ENCODE measurements at regions not wholly inside any gene's neighbourhood (a gene's known extent, or its start where the extent isn't known, plus 50 kb on each side); places are given as distances from the start of the nearest gene placed in this dataset.
"Not testable (repeated sequence)": the region's sequence is repeated elsewhere in the genome, so short reads cannot be mapped to it uniquely, and the experiment has no call there.

DNA sequence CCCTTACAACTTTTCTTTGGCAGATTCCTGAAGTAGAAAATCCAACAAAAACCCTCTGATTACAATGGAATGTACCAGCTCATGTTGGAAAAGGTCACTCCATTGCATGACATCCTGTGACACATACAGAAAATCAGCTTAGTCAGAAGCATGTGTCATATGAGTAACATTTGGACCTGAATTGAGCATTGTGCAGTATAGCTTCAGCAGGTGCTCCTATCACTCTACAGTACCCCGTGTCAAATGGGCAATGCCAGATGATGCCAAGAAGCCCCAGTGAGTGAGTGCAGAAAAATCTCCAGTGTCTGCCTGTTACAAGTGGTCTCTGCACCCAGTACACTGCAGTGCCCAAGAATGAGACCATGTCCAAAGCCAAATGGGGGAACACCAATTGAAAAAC, 129.7 kb upstream of the RUNX1 start:
- no peak for DNase-seq (ENCODE audit: low read depth in 2 of 2)

- DNase-seq (ENCODE audit: low read depth in 2 of 2) = no peak
Observed at GRCh38 chr21:35178098-35178497, 129.0 kb upstream of the RUNX1 start.

GRCh38 chr21:35172231-35172630, 123.1 kb upstream of the RUNX1 start:
- no peak for DNase-seq (ENCODE audit: low read depth in 2 of 2)

- no peak for DNase-seq (ENCODE audit: low read depth in 2 of 2)
Observed at GRCh38 chr21:35171385-35171784, 122.3 kb upstream of the RUNX1 start.

GRCh38 chr21:35170818-35171217, 121.7 kb upstream of the RUNX1 start:
- no peak for DNase-seq (ENCODE audit: low read depth in 2 of 2)

- DNase-seq (ENCODE audit: low read depth in 2 of 2) = no peak
Observed at GRCh38 chr21:35170244-35170643, 121.1 kb upstream of the RUNX1 start.

GRCh38 chr21:35169574-35169973, 120.5 kb upstream of the RUNX1 start:
- DNase-seq (ENCODE audit: low read depth in 2 of 2) = no peak

GRCh38 chr21:35168735-35169134, 119.6 kb upstream of the RUNX1 start:
- DNase-seq (ENCODE audit: low read depth in 2 of 2) = no peak

DNA sequence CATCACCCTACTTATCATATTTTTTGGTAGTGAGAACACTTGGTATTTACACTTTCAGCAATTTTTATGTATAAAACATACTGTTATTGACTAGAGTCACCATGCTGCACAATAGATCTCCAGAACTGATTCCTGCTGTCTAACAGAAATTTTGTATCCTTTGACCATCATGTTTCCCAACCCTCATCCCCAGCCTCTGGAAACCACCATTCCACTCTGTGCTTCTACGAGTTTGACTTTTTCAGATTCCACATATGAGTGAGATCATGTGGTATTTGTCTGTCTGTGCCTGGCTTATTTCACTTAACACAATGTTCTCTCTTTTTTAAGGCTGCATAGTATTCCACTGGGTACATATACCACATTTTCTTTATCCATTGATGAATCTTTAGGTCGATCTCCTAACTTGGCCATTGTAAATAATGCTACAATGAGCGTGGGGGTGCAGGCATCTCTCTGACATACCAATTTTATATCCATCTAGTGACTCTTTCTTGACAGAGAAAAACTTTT, 115.9 kb upstream of the RUNX1 start:
- no peak for DNase-seq (ENCODE audit: low read depth in 2 of 2)

DNA sequence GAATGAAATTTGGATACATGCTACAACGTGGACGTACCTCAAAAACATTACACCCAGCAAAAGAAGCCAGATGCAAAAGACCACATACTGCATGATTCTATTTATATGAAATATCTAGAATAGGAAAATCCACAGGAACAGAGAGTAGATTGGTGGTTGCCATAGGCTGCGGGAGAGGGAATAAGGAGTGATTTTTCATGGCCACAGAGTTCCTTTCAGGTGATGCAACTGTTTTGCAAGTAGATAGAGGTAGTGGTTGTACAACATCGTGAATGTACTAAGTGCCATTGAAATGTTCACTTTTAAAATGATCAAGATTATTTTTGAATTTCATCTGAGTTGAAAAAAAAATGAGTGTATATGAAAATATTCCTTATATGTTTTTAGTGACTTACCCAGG, 115.3 kb upstream of the RUNX1 start:
- no peak for DNase-seq (ENCODE audit: low read depth in 2 of 2)

DNA sequence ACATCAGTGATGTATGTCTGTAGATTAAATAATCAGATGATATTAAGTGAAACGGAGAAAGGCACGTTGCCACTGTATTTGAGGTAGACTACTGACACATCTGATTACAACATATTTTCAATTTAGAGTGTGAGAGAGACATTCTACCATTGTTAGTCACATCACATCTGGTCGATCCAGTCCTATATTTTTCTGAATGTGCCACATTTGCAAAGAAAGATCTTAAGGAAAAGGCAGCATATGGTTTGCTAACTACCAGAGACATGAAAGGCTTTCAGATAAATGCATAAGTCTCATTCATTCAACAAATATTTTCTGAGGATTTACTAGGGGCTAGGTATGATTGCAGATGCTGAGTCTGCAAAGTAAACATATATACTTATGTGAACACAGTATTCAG, 114.3 kb upstream of the RUNX1 start:
- no peak for DNase-seq (ENCODE audit: low read depth in 2 of 2)

GRCh38 chr21:35162831-35163230, 113.7 kb upstream of the RUNX1 start:
- DNase-seq (ENCODE audit: low read depth in 2 of 2) = no peak

DNA sequence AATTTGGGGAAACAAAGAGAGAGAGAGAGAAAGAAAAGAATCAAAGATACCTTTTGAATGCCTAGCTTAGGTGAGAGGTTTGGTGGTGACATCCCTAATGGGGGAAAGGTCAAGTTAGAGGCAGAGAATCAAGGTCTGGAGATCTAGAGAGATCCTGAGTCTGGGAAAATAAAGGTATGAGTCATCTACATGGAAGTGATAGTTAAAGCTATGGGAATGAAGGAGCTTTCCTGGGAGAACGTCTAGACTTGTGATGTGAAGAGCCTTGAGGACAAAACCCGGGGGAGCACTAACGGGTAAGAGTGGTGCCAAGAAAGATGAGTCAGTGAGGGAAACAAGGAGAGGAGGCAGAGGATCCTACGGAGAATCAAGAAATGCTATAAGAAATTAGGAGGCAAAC, 110.8 kb upstream of the RUNX1 start:
- DNase-seq (ENCODE audit: low read depth in 2 of 2) = no peak

GRCh38 chr21:35157374-35157773, 108.3 kb upstream of the RUNX1 start:
- not testable (repeated sequence) for DNase-seq (ENCODE audit: low read depth in 2 of 2)

GRCh38 chr21:35156293-35157278, 107.5 kb upstream of the RUNX1 start:
- DNase-seq (ENCODE audit: low read depth in 2 of 2) = no peak

DNA sequence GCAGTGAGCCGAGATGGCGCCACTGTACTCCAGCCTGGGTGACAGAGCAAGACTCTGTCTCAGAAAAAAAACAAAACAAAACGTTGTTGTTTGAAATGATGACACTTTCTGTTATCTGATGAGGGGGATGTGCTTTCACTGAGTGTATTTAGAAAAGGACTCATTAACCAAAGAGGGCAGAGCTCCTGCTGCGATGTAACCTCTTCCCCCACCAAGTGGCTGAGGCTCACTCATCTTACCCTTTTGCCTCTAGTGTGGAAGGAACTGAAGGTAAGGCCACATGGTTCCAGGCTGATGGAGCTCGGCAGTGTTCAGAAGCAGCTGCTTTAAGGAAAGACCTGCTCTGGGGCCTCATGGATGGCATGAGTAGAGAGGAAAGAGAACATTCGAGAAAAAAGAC, 105.7 kb upstream of the RUNX1 start:
- no peak for DNase-seq (ENCODE audit: low read depth in 2 of 2)

DNA sequence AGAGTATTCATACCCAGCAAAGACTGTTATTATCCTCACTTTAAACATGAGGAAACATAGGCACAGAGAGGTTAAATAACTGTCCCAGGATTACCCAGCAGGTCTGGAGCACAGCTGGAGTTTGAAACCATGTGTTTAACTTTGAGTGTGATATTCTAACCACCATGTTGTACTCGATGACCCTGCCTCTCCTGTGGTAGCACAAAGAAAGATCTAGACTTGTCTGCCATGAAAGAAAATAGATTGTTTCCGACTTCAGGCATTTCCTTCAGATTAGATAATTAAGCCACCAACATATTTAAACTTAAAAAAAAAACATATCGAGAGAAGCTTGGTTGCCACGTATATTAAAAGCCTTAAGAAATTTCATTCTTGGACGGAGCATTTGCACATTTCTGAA, 104.6 kb upstream of the RUNX1 start:
- no peak for DNase-seq (ENCODE audit: low read depth in 2 of 2)

- DNase-seq (ENCODE audit: low read depth in 2 of 2) = no peak
Observed at GRCh38 chr21:35150562-35151226, 101.6 kb upstream of the RUNX1 start.

GRCh38 chr21:35149698-35150097, 100.6 kb upstream of the RUNX1 start:
- no peak for DNase-seq (ENCODE audit: low read depth in 2 of 2)

DNA sequence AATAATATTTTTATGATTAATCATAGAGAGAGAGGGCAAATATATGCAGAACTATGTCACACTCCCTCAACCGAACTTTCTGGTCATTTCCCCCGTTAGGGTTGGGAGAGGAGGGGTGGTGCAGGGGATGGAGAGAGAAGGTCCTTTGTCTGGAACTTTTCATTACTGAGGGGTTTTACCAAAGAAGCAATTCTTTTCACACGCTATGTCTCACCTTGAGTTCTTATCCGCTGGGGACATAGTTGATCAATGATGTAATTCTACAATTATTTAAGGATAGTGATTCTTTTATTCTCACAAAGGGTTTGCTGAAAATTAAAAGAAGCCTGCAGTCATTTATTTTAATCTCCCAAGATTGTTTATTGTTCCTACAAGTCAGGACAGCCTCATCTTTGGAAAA, 98.3 kb upstream of the RUNX1 start:
- DNase-seq (ENCODE audit: low read depth in 2 of 2) = no peak

GRCh38 chr21:35145626-35146233, 96.6 kb upstream of the RUNX1 start:
- no peak for DNase-seq (ENCODE audit: low read depth in 2 of 2)

GRCh38 chr21:35144978-35145377, 95.9 kb upstream of the RUNX1 start:
- no peak for DNase-seq (ENCODE audit: low read depth in 2 of 2)
